PC-9 (cell line): ENCODE measurements at regions not wholly inside any gene's neighbourhood (a gene's known extent, or its start where the extent isn't known, plus 50 kb on each side); places are given as distances from the start of the nearest gene placed in this dataset.

Experiments used
- EZH2 ChIP-seq: fragments of 200-600 bp; sonication (generic); IDR thresholded peaks from 2 replicates; pipeline ENCODE4 v1.8.0; 2017; ENCODE audit warnings: antibody characterized with exemption, low read depth
- TF ChIP-seq, protein P1 (sequence below): fragments of 200-600 bp; sonication (generic); conservative IDR thresholded peaks from 2 replicates; pipeline ENCODE4 v1.6.1; 2017; ENCODE audit warnings: mixed run types, antibody characterized with exemption, mild to moderate bottlenecking, moderate library complexity

DNA sequence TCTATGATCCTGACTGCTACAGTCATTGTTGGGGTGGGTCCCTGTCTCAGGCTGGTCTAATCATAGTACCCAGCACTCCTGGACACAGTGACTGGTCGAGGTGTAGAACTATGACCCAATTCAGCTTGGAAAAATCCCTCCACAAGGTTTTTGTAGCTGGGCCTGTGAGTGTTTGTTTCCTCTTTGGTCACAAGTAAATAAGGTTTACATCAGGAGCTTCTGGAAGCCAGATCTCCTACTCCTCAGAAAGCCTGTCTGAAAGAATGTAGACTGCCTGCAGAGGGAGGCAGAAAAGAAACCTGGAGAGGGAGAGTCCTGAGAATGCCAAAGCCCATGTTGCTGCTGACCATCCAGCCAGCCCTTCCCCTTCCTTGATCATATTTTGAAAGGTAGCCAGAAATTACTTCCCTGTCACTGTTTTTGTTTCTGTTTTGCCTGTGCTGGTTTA, 123.2 kb downstream of the RAP2B start:
- TF ChIP-seq, protein P1, sequence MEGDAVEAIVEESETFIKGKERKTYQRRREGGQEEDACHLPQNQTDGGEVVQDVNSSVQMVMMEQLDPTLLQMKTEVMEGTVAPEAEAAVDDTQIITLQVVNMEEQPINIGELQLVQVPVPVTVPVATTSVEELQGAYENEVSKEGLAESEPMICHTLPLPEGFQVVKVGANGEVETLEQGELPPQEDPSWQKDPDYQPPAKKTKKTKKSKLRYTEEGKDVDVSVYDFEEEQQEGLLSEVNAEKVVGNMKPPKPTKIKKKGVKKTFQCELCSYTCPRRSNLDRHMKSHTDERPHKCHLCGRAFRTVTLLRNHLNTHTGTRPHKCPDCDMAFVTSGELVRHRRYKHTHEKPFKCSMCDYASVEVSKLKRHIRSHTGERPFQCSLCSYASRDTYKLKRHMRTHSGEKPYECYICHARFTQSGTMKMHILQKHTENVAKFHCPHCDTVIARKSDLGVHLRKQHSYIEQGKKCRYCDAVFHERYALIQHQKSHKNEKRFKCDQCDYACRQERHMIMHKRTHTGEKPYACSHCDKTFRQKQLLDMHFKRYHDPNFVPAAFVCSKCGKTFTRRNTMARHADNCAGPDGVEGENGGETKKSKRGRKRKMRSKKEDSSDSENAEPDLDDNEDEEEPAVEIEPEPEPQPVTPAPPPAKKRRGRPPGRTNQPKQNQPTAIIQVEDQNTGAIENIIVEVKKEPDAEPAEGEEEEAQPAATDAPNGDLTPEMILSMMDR, result no peak
- TF ChIP-seq EZH2, result no peak
